ENCODE measurements at regions not wholly inside any gene's neighbourhood (a gene's known extent, or its start where the extent isn't known, plus 50 kb on each side); places are given as distances from the start of the nearest gene placed in this dataset.

DNA sequence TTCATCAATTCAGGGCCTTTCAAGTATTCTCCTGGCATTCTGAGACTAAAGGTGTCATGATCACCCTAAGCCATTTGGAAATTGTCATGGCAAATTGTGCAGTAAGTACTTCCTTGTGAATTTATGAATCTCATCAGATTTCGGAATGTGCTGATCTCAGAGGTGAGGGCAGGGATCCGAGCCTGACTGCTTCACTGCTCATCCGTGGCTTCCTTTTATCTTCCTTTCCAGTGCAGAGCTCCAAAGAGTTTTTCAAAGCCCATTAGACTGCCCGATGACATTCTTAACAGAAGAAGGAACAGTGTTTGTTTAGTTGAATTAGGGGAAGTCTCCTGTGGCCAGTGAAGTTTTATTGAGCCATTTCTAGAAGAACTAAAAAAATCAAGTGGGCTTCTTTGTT is 182.8 kb upstream of the GDNF start:
- TF ChIP-seq, protein P1, sequence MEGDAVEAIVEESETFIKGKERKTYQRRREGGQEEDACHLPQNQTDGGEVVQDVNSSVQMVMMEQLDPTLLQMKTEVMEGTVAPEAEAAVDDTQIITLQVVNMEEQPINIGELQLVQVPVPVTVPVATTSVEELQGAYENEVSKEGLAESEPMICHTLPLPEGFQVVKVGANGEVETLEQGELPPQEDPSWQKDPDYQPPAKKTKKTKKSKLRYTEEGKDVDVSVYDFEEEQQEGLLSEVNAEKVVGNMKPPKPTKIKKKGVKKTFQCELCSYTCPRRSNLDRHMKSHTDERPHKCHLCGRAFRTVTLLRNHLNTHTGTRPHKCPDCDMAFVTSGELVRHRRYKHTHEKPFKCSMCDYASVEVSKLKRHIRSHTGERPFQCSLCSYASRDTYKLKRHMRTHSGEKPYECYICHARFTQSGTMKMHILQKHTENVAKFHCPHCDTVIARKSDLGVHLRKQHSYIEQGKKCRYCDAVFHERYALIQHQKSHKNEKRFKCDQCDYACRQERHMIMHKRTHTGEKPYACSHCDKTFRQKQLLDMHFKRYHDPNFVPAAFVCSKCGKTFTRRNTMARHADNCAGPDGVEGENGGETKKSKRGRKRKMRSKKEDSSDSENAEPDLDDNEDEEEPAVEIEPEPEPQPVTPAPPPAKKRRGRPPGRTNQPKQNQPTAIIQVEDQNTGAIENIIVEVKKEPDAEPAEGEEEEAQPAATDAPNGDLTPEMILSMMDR (conservative IDR thresholded peaks at IDR 0.05) = no peak
- no peak for TF ChIP-seq EZH2 (IDR thresholded peaks at IDR 0.05; ENCODE audit: low read depth)

All from PC-9 (cell line).